GM19023 (cell line): ENCODE measurements at regions not wholly inside any gene's neighbourhood (a gene's known extent, or its start where the extent isn't known, plus 50 kb on each side); places are given as distances from the start of the nearest gene placed in this dataset.
"Not testable (repeated sequence)": the region's sequence is repeated elsewhere in the genome, so short reads cannot be mapped to it uniquely, and the experiment has no call there.

Source experiments
- ATAC-seq: cut with Tn5 transposase; IDR thresholded peaks from one replicate; pipeline ENCODE4 v1.9.1; 2021; ENCODE audit warnings: mild to moderate bottlenecking, moderate library complexity; ENCODE audit not compliant: unreplicated experiment

GRCh38 chr5:18745042-18745987 lies 1111.1 kb downstream of the TAF11L14 start:
- peak; percentile 37 for ATAC-seq

GRCh38 chr5:18745988-18746615 lies 1111.8 kb downstream of the TAF11L14 start:
- ATAC-seq: peak; percentile 67

GRCh38 chr5:18749763-18750162 lies 1115.5 kb downstream of the TAF11L14 start:
- ATAC-seq: peak; percentile 36

- ATAC-seq: no peak
Measured at GRCh38 chr5:18752317-18752716, 1118.1 kb downstream of the TAF11L14 start.

- no peak for ATAC-seq
Measured at GRCh38 chr5:18754201-18754600, 1119.9 kb downstream of the TAF11L14 start.

GRCh38 chr5:18761801-18762200 lies 1127.5 kb downstream of the TAF11L14 start:
- ATAC-seq: peak; percentile 63

- ATAC-seq: no peak
Measured at GRCh38 chr5:18764161-18764560, 1129.9 kb downstream of the TAF11L14 start.

- no peak for ATAC-seq
Measured at GRCh38 chr5:18765304-18765703, 1131.0 kb downstream of the TAF11L14 start.

GRCh38 chr5:18771097-18771610 lies 1136.9 kb downstream of the TAF11L14 start:
- ATAC-seq: no peak

GRCh38 chr5:18772475-18772874 lies 1138.2 kb downstream of the TAF11L14 start:
- ATAC-seq: peak; percentile 73

GRCh38 chr5:18778225-18778624 lies 1144.0 kb downstream of the TAF11L14 start:
- no peak for ATAC-seq

- ATAC-seq: no peak
Measured at GRCh38 chr5:18789218-18789998, 1155.1 kb downstream of the TAF11L14 start.

- no peak for ATAC-seq
Measured at GRCh38 chr5:18792145-18792544, 1157.9 kb downstream of the TAF11L14 start.

- no peak for ATAC-seq
Measured at GRCh38 chr5:18797222-18797621, 1163.0 kb downstream of the TAF11L14 start.

GRCh38 chr5:18798058-18798457 lies 1163.8 kb downstream of the TAF11L14 start:
- no peak for ATAC-seq

- ATAC-seq: no peak
Measured at GRCh38 chr5:18799482-18800128, 1165.3 kb downstream of the TAF11L14 start.

- no peak for ATAC-seq
Measured at GRCh38 chr5:18800293-18801025, 1166.2 kb downstream of the TAF11L14 start.

- not testable (repeated sequence) for ATAC-seq
Measured at GRCh38 chr5:18801413-18801812, 1167.2 kb downstream of the TAF11L14 start.

GRCh38 chr5:18802336-18802735 lies 1168.1 kb downstream of the TAF11L14 start:
- ATAC-seq: no peak

GRCh38 chr5:18805376-18805775 lies 1171.1 kb downstream of the TAF11L14 start:
- ATAC-seq: no peak
